SJSA1 (cell line): ENCODE measurements at regions not wholly inside any gene's neighbourhood (a gene's known extent, or its start where the extent isn't known, plus 50 kb on each side); places are given as distances from the start of the nearest gene placed in this dataset.
"Not testable (repeated sequence)": the region's sequence is repeated elsewhere in the genome, so short reads cannot be mapped to it uniquely, and the experiment has no call there.

Source experiments
- DNase-seq, 2 experiments: peaks; one replicate each; pipeline ENCODE4 v3.0.0-alpha.2; 2015 to 2020; ENCODE audit warnings: low spot score in 2 of 2, low read depth in 1 of 2
- H3K27ac ChIP-seq: fragments of 250-450 bp; sonication (Bioruptor Pico); 2 replicates; pipeline ENCODE4 v1.5.1; 2020; ENCODE audit warnings: mild to moderate bottlenecking, moderate library complexity
- H3K27me3 ChIP-seq: fragments of 250-450 bp; sonication (Bioruptor Pico); replicated peaks from 2 replicates; pipeline ENCODE4 v1.5.1; 2020; ENCODE audit warnings: mild to moderate bottlenecking, moderate library complexity
- H3K36me3 ChIP-seq: fragments of 250-450 bp; sonication (Bioruptor Pico); 2 replicates; pipeline ENCODE4 v1.5.1; 2020; ENCODE audit warnings: mild to moderate bottlenecking
- H3K4me1 ChIP-seq: fragments of 250-450 bp; sonication (Bioruptor Pico); replicated peaks from 2 replicates; pipeline ENCODE4 v1.6.1; 2021; ENCODE audit warnings: mild to moderate bottlenecking
- H3K4me3 ChIP-seq: fragments of 250-450 bp; sonication (Bioruptor Pico); 2 replicates; pipeline ENCODE4 v1.5.1; 2020; ENCODE audit warnings: mild to moderate bottlenecking
- H3K9me3 ChIP-seq: fragments of 250-450 bp; sonication (Bioruptor Pico); replicated peaks from 2 replicates; pipeline ENCODE4 v1.5.1; 2020; ENCODE audit warnings: mild to moderate bottlenecking

DNA sequence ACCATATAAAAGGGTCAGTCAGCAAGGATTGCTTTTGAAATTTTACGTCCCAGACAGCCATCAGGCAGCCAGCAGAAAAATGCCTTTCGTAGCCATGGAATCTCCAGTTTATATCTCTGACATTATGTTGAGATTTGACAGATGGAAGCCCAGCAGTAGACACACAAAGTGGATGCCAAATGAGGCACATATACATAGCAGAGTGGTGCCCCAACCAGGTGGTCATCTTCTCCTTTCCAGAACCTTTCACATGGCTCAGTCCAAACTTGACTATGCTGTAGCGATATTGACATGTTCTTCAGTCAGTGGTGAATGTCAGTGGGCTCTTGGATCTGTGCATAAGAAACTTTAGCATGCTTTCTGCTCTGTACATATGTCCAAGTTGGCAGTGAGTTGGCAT is 123.3 kb upstream of the GBE1 start:
- H3K4me3 ChIP-seq: no peak overlapping the region
- no peaks in the 10 kb centered on the region for H3K36me3 ChIP-seq
- H3K27ac ChIP-seq: no peak overlapping the region
- no peak for DNase-seq
- no peaks in the 10 kb centered on the region for H3K9me3 ChIP-seq
- H3K27me3 ChIP-seq: no peaks in the 10 kb centered on the region
- H3K4me1 ChIP-seq: no peaks in the 10 kb centered on the region

- DNase-seq: no peak
- Histone ChIP-seq H3K9me3 (no peaks in the 10 kb centered on the region), H3K27me3 (0 out of 2 replicates have a peak, but pooled peaks cover under 1% of the 10 kb centered on the region), H3K4me3 (no peak overlapping the region), H3K4me1 (no peaks in the 10 kb centered on the region), H3K36me3 (no peaks in the 10 kb centered on the region), H3K27ac (no peak overlapping the region)
Measured at GRCh38 chr3:81876826-81877225, 115.4 kb upstream of the GBE1 start.

- Histone ChIP-seq H3K27me3 (0 out of 2 replicates have a peak, but pooled peaks cover 2% of the 10 kb centered on the region), H3K9me3 (no peaks in the 10 kb centered on the region), H3K36me3 (no peaks in the 10 kb centered on the region), H3K4me1 (no peaks in the 10 kb centered on the region), H3K27ac (no peak overlapping the region), H3K4me3 (no peak overlapping the region)
- no peak for DNase-seq
Measured at GRCh38 chr3:81874738-81875137, 113.3 kb upstream of the GBE1 start.

GRCh38 chr3:81872566-81872965 is 111.1 kb upstream of the GBE1 start:
- H3K27me3 ChIP-seq: 0 out of 2 replicates have a peak, but pooled peaks cover 2% of the 10 kb centered on the region
- no peak for DNase-seq
- no peaks in the 10 kb centered on the region for H3K36me3 ChIP-seq
- no peaks in the 10 kb centered on the region for H3K9me3 ChIP-seq
- H3K27ac ChIP-seq: no peak overlapping the region
- H3K4me1 ChIP-seq: no peaks in the 10 kb centered on the region
- H3K4me3 ChIP-seq: no peak overlapping the region

- Histone ChIP-seq H3K4me3 (no peak overlapping the region), H3K27me3 (0 out of 2 replicates have a peak, but pooled peaks cover 2% of the 10 kb centered on the region), H3K36me3 (no peaks in the 10 kb centered on the region), H3K27ac (no peak overlapping the region), H3K4me1 (no peaks in the 10 kb centered on the region), H3K9me3 (no peaks in the 10 kb centered on the region)
- DNase-seq: no peak
Measured at GRCh38 chr3:81871358-81872155, 110.1 kb upstream of the GBE1 start.

GRCh38 chr3:81869382-81869781 is 107.9 kb upstream of the GBE1 start:
- H3K27me3 ChIP-seq: peaks cover 5% of the 10 kb centered on the region
- H3K4me1 ChIP-seq: no peaks in the 10 kb centered on the region
- H3K36me3 ChIP-seq: no peaks in the 10 kb centered on the region
- no peak overlapping the region for H3K4me3 ChIP-seq
- no peak overlapping the region for H3K27ac ChIP-seq
- H3K9me3 ChIP-seq: no peaks in the 10 kb centered on the region
- DNase-seq: no peak

- H3K27me3 ChIP-seq: peaks cover 5% of the 10 kb centered on the region
- H3K9me3 ChIP-seq: no peaks in the 10 kb centered on the region
- H3K27ac ChIP-seq: no peak overlapping the region
- no peaks in the 10 kb centered on the region for H3K4me1 ChIP-seq
- H3K36me3 ChIP-seq: no peaks in the 10 kb centered on the region
- DNase-seq: no peak
- H3K4me3 ChIP-seq: no peak overlapping the region
Measured at GRCh38 chr3:81868597-81868996, 107.2 kb upstream of the GBE1 start.

- Histone ChIP-seq H3K27me3 (peaks cover 5% of the 10 kb centered on the region), H3K27ac (no peak overlapping the region), H3K9me3 (no peaks in the 10 kb centered on the region), H3K36me3 (no peaks in the 10 kb centered on the region), H3K4me3 (no peak overlapping the region), H3K4me1 (no peaks in the 10 kb centered on the region)
- DNase-seq: no peak
Measured at GRCh38 chr3:81867875-81868274, 106.4 kb upstream of the GBE1 start.

DNA sequence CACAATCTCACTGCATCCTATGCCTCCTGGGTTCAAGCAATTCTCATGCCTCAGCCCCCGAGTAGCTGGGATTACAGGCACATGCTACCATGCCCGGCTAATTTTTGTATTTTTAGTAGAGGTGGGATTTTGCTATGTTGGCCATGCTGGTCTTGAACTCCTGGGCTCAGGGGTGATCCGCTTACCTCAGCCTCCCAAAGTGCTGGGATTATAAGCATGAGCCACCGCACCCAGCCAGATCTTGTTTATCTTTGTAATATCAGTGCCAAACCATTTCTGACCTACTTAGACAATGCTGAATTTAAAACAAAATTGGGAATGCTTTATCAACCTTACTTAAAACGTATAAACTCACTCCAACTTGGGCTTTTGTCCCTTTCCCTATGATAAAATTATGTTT is 103.7 kb upstream of the GBE1 start:
- not testable (repeated sequence) for H3K4me1 ChIP-seq, H3K36me3 ChIP-seq, H3K27me3 ChIP-seq, DNase-seq, H3K9me3 ChIP-seq, H3K4me3 ChIP-seq, H3K27ac ChIP-seq

- Histone ChIP-seq H3K27me3 (peaks cover 6% of the 10 kb centered on the region), H3K9me3 (no peaks in the 10 kb centered on the region)
- DNase-seq: no peak
Measured at GRCh38 chr3:81864272-81864671, 102.8 kb upstream of the GBE1 start.

DNA sequence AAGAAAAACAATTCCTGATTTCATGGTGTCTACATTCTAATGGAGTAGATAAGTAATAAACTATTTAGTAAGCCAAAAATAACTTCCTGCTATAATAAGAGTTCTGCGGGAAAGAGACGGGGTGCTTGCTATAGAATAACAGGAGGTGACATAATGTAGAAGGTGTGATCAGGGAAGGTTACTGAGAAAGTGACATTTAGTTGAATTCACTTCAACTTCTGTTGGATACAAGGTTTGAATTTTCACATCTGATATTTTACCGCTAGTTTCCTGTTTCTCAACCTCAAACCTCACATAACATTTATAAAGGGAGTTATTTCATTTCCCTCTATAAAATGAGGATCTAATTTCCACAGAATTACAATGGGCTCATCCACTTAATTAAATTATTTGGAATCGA is 102.3 kb upstream of the GBE1 start:
- Histone ChIP-seq H3K27me3 (peaks cover 6% of the 10 kb centered on the region), H3K9me3 (no peaks in the 10 kb centered on the region), H3K27ac (no peak overlapping the region), H3K36me3 (no peaks in the 10 kb centered on the region), H3K4me3 (no peak overlapping the region), H3K4me1 (no peaks in the 10 kb centered on the region)
- no peak for DNase-seq

More at GRCh38 chr3:81864272-81864671, 102.8 kb upstream of the GBE1 start:
- Histone ChIP-seq H3K4me3 (no peak overlapping the region), H3K27ac (no peak overlapping the region), H3K36me3 (no peaks in the 10 kb centered on the region), H3K4me1 (no peaks in the 10 kb centered on the region)

- Histone ChIP-seq H3K4me1 (no peaks in the 10 kb centered on the region), H3K27me3 (peaks cover 6% of the 10 kb centered on the region), H3K27ac (no peak overlapping the region), H3K36me3 (no peaks in the 10 kb centered on the region), H3K4me3 (no peak overlapping the region), H3K9me3 (no peaks in the 10 kb centered on the region)
- DNase-seq: no peak
Measured at GRCh38 chr3:81861593-81861992, 100.1 kb upstream of the GBE1 start.

DNA sequence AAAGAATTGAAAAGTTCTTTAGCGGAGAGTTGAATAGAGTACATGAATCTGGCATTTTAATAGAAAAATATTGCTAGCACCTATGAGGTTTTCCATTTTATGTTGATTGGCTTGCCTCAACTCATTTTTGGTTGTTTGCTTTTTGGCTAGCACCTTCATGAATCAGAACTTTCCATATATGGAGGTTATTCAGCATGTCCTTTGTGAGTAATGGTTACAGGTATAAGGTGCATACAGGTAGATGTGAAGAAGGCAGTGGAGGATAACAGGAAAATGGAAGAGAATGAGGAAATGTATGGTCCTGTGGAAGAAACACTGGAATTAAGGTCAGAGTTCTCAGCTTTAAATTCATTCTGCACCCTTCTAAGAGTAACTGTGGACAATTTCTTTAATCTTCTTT is 98.1 kb upstream of the GBE1 start:
- no peaks in the 10 kb centered on the region for H3K4me1 ChIP-seq
- no peaks in the 10 kb centered on the region for H3K9me3 ChIP-seq
- H3K36me3 ChIP-seq: no peaks in the 10 kb centered on the region
- no peak overlapping the region for H3K27ac ChIP-seq
- no peak overlapping the region for H3K4me3 ChIP-seq
- DNase-seq: no peak
- H3K27me3 ChIP-seq: peaks cover 3% of the 10 kb centered on the region

DNA sequence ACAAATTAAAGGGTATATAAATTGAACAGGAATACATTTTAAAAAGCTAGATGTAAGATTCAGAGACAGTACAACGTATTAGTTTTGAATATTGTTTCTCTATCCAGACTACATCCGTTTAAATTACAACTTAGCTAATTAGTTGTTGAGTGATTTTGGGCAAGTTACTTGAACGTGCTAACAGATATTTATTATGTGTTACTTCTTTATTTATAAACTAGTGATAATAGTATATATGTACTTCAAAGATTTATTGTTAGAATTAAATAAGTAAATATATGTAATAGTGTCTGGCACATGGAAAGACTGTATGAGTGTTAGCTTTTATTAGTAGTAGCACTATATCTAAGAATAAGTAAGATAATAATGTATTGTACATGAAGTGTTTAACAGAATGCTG is 92.0 kb upstream of the GBE1 start:
- Histone ChIP-seq H3K27me3 (0 out of 2 replicates have a peak, but pooled peaks cover 3% of the 10 kb centered on the region), H3K4me1 (no peaks in the 10 kb centered on the region), H3K36me3 (no peaks in the 10 kb centered on the region), H3K4me3 (no peak overlapping the region), H3K27ac (no peak overlapping the region), H3K9me3 (no peaks in the 10 kb centered on the region)
- no peak for DNase-seq

GRCh38 chr3:81851176-81851575 is 89.7 kb upstream of the GBE1 start:
- no peak for DNase-seq
- peaks cover 7% of the 10 kb centered on the region; the same call in 1 of the 2 replicates for H3K27me3 ChIP-seq

More at GRCh38 chr3:81851176-81851575, 89.7 kb upstream of the GBE1 start:
- no peaks in the 10 kb centered on the region for H3K36me3 ChIP-seq
- H3K27ac ChIP-seq: no peak overlapping the region
- H3K4me1 ChIP-seq: no peaks in the 10 kb centered on the region
- H3K4me3 ChIP-seq: no peak overlapping the region
- H3K9me3 ChIP-seq: no peaks in the 10 kb centered on the region
